Kidney (tissue), 13 donors: ENCODE measurements at regions not wholly inside any gene's neighbourhood (a gene's known extent, or its start where the extent isn't known, plus 50 kb on each side); places are given as distances from the start of the nearest gene placed in this dataset.

Source experiments
- DNase-seq, 5 donors: peaks; one replicate each; pipeline ENCODE4 v3.0.0-alpha.2; 2013 to 2020
- FAIRE-seq: peaks from 2 replicates; lab custom pipeline; 2012; peaks lifted over from hg19 to GRCh38; lab: Jason Lieb, UNC
- H3K27ac ChIP-seq, 2 donors: one replicate each; pipeline ENCODE4 v1.7.0; 2013; ENCODE audit warnings: low read depth in 2 of 2, low read length in 2 of 2, inconsistent platforms in 1 of 2
- H3K27me3 ChIP-seq: one replicate; pipeline ENCODE4 v1.7.1; 2013; ENCODE audit warnings: low read length, inconsistent platforms; ENCODE audit not compliant: control insufficient read depth, insufficient read depth
- H3K36me3 ChIP-seq, 3 donors: one replicate each; pipeline versions ENCODE4 v1.7.0 to v1.7.1; 2013; ENCODE audit warnings: low read length in 3 of 3, control low read depth in 1 of 3, inconsistent platforms in 1 of 3; ENCODE audit not compliant: insufficient read depth in 3 of 3, control insufficient read depth in 2 of 3
- H3K4me1 ChIP-seq, 3 donors: one replicate each; pipeline versions ENCODE4 v1.7.0 to v1.7.1; 2013; ENCODE audit warnings: low read length in 3 of 3, inconsistent platforms in 1 of 3, low read depth in 1 of 3; ENCODE audit not compliant: control insufficient read depth in 2 of 3, insufficient read depth in 2 of 3
- H3K4me3 ChIP-seq, 3 donors: one replicate each; pipeline versions ENCODE4 v1.7.0 to v1.8.1; 2013; ENCODE audit warnings: low read length in 3 of 3, control low read depth in 1 of 3, inconsistent platforms in 1 of 3
- H3K9ac ChIP-seq, 3 donors: one replicate each; pipeline versions ENCODE4 v1.7.0 to v1.7.1; 2013; ENCODE audit warnings: low read length in 3 of 3, control low read depth in 1 of 3, inconsistent platforms in 1 of 3
- H3K9me3 ChIP-seq, 3 donors: one replicate each; pipeline versions ENCODE4 v1.7.0 to v1.7.1; 2013; ENCODE audit warnings: low read length in 3 of 3, control low read depth in 1 of 3, inconsistent platforms in 1 of 3; ENCODE audit not compliant: control insufficient read depth in 2 of 3, insufficient read depth in 1 of 3
- CTCF ChIP-seq: IDR thresholded peaks from 3 replicates; pipeline ENCODE4 v1.5.1; 2012; ENCODE audit warnings: mild to moderate bottlenecking, moderate library complexity, borderline replicate concordance; ENCODE audit not compliant: insufficient read depth; ENCODE audit errors: extremely low read depth
- intact Hi-C: fragments of 100-400 bp; cut with DNase I; formaldehyde crosslinking; loops from one replicate; pipeline ENCODE4 v1.11.1; 2022
- donor health status: control.
- donor health status: control.
- donor health status: control.
- donor health status: control.
- donor health status: control.
- donor health status: DM: yes; HTN: yes; CAD: no.
- donor health status: Normal renal cell carcinoma (clear cell type).

- no peak for FAIRE-seq
Observed at GRCh38 chr5:85841653-85842052, 776.1 kb upstream of the COX7C start.

DNA sequence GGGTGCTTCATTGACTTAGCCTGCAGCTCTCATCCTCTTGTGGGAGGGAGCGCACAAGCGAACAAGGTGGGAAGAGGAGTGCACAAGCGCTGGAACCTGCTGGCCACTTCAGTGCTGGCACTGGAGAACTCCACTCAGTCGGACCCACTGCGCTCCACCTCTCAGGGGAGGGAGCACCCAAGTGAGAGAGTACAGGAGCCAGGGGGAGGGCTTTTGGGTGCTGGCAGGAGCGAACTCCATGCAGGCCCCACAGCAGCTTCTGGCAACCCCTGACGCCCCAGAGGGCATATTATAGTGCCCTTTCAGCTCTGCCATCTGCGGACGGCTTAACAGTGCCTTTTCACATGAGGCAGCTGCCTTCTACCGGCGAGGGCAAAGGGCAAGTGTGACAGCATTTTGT, 774.2 kb upstream of the COX7C start:
- FAIRE-seq (no peak), DNase-seq (no peak)
- no peak for TF ChIP-seq CTCF

More at GRCh38 chr5:85841653-85842052, 776.1 kb upstream of the COX7C start:
- H3K4me3 ChIP-seq = no peak overlapping the region
- H3K9me3 ChIP-seq = no peaks in the 10 kb centered on the region
- H3K9ac ChIP-seq = no peak overlapping the region
- intact Hi-C loops = no loop called here
- no peaks in the 10 kb centered on the region for H3K4me1 ChIP-seq
- no peaks in the 10 kb centered on the region for H3K27me3 ChIP-seq
- no peak for DNase-seq
- H3K36me3 ChIP-seq = no peaks in the 10 kb centered on the region
- TF ChIP-seq CTCF = no peak
- H3K27ac ChIP-seq = no peak overlapping the region

GRCh38 chr5:85849411-85849810, 768.3 kb upstream of the COX7C start:
- FAIRE-seq = no peak

More for the DNA sequence above, 774.2 kb upstream of the COX7C start:
- no peaks in the 10 kb centered on the region for H3K36me3 ChIP-seq
- no peaks in the 10 kb centered on the region for H3K4me1 ChIP-seq
- H3K27ac ChIP-seq = no peak overlapping the region
- no peak overlapping the region for H3K9ac ChIP-seq
- no peaks in the 10 kb centered on the region for H3K9me3 ChIP-seq
- intact Hi-C loops = no loop called here
- H3K4me3 ChIP-seq = no peak overlapping the region
- H3K27me3 ChIP-seq = no peaks in the 10 kb centered on the region

More at GRCh38 chr5:85849411-85849810, 768.3 kb upstream of the COX7C start:
- Histone ChIP-seq H3K9me3 (no peaks in the 10 kb centered on the region), H3K36me3 (no peaks in the 10 kb centered on the region), H3K4me3 (no peak overlapping the region), H3K4me1 (no peaks in the 10 kb centered on the region), H3K27me3 (no peaks in the 10 kb centered on the region), H3K9ac (no peak overlapping the region), H3K27ac (no peak overlapping the region)
- intact Hi-C loops = no loop called here
- DNase-seq = no peak
- no peak for TF ChIP-seq CTCF
